ENCODE measurements at regions not wholly inside any gene's neighbourhood (a gene's known extent, or its start where the extent isn't known, plus 50 kb on each side); places are given as distances from the start of the nearest gene placed in this dataset.

DNA sequence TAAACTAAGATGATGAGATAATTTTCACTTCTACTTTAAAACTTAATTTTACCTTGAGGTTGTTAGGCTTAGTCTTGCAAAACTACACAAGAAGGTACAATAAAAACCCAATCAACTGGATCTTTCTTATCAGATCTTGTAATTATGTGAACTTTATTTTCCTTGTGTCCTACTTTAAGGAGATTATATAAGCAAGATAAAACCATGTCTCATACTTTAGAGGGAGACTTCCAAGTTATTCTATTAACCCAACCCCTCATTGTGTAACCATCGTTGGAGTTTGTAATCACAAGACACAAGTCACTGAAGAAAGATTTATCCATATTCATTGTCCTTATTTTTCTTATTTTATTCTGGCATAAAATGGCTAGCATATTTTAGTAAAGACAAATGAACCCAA, 165.6 kb downstream of the SERPINI1 start:
- no peak overlapping the region for H3K27ac ChIP-seq (replicated peaks)
- TF ChIP-seq SPI1 (IDR thresholded peaks at IDR 0.05; ENCODE audit: borderline replicate concordance, low read depth) (no peak), GABPA (IDR thresholded peaks at IDR 0.05; ENCODE audit: low read depth) (no peak), POLR2AphosphoS5 (IDR thresholded peaks at IDR 0.05; ENCODE audit: low read depth) (no peak)
- TF ChIP-seq, protein P1, sequence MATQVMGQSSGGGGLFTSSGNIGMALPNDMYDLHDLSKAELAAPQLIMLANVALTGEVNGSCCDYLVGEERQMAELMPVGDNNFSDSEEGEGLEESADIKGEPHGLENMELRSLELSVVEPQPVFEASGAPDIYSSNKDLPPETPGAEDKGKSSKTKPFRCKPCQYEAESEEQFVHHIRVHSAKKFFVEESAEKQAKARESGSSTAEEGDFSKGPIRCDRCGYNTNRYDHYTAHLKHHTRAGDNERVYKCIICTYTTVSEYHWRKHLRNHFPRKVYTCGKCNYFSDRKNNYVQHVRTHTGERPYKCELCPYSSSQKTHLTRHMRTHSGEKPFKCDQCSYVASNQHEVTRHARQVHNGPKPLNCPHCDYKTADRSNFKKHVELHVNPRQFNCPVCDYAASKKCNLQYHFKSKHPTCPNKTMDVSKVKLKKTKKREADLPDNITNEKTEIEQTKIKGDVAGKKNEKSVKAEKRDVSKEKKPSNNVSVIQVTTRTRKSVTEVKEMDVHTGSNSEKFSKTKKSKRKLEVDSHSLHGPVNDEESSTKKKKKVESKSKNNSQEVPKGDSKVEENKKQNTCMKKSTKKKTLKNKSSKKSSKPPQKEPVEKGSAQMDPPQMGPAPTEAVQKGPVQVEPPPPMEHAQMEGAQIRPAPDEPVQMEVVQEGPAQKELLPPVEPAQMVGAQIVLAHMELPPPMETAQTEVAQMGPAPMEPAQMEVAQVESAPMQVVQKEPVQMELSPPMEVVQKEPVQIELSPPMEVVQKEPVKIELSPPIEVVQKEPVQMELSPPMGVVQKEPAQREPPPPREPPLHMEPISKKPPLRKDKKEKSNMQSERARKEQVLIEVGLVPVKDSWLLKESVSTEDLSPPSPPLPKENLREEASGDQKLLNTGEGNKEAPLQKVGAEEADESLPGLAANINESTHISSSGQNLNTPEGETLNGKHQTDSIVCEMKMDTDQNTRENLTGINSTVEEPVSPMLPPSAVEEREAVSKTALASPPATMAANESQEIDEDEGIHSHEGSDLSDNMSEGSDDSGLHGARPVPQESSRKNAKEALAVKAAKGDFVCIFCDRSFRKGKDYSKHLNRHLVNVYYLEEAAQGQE (IDR thresholded peaks at IDR 0.05; ENCODE audit: insufficient replicate concordance, low read depth): no peak
- TF ChIP-seq, protein P2, sequence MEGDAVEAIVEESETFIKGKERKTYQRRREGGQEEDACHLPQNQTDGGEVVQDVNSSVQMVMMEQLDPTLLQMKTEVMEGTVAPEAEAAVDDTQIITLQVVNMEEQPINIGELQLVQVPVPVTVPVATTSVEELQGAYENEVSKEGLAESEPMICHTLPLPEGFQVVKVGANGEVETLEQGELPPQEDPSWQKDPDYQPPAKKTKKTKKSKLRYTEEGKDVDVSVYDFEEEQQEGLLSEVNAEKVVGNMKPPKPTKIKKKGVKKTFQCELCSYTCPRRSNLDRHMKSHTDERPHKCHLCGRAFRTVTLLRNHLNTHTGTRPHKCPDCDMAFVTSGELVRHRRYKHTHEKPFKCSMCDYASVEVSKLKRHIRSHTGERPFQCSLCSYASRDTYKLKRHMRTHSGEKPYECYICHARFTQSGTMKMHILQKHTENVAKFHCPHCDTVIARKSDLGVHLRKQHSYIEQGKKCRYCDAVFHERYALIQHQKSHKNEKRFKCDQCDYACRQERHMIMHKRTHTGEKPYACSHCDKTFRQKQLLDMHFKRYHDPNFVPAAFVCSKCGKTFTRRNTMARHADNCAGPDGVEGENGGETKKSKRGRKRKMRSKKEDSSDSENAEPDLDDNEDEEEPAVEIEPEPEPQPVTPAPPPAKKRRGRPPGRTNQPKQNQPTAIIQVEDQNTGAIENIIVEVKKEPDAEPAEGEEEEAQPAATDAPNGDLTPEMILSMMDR (IDR thresholded peaks at IDR 0.05; ENCODE audit: insufficient read depth, low read length): no peak
- H3K27me3 ChIP-seq (ENCODE audit: insufficient read depth, poor library complexity, severe bottlenecking): no peaks in the 10 kb centered on the region
- no peak for DNase-seq (ENCODE audit: low read depth in 1 of 2, low spot score in 1 of 2)
- H3K4me3 ChIP-seq (replicated peaks; ENCODE audit: insufficient read depth, low read length): no peak overlapping the region

DNA sequence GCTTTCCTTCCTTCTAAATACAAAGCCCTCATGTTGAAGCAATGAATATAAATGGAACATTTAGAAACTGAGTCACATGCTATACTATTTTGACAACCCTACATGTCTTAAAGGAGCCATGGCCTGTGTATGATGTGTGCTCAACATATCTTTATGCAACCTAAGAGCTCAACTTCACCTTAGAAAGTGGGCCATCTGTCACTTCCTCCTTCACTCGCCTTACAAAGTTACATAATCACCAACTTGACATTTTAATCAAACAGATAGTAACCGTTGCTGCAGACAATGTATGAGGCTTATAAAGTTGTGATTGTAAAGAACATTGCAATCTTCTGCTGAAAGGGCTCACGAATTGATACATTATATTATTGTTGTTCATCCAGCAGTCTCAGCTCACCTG, 163.6 kb downstream of the SERPINI1 start:
- peak; percentile 45 to 54 for DNase-seq (ENCODE audit: low read depth in 1 of 2, low spot score in 1 of 2)
- peak overlapping the region; percentile 14; the same call in 1 of the 2 replicates for H3K27ac ChIP-seq (replicated peaks)

DNA sequence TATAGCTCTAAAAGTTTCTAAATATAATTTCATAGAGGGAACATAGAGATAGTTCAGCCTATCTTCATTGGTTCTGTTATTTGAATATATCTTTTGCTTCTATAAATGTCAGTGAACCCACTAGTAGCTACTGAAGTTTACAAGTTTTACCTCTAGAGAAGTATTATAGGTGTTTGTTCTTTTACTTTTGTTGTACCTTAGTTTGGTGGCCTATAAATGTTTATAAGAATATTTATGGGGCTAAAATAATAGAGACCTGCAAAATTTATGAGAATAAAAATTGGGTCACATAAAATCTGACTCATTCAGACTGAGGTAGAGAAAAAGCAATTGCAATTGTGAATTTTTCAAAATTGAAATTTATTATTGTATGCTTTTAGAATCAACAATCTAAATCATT, 162.6 kb downstream of the SERPINI1 start:
- no peak for DNase-seq (ENCODE audit: low read depth in 1 of 2, low spot score in 1 of 2)
- H3K27ac ChIP-seq (replicated peaks): no peak overlapping the region
- H3K4me3 ChIP-seq (replicated peaks; ENCODE audit: insufficient read depth, low read length): no peak overlapping the region
- H3K27me3 ChIP-seq (ENCODE audit: insufficient read depth, poor library complexity, severe bottlenecking): no peaks in the 10 kb centered on the region
- TF ChIP-seq, protein P2 (IDR thresholded peaks at IDR 0.05; ENCODE audit: insufficient read depth, low read length): no peak
- TF ChIP-seq GABPA (IDR thresholded peaks at IDR 0.05; ENCODE audit: low read depth): no peak
- no peak for TF ChIP-seq SPI1 (IDR thresholded peaks at IDR 0.05; ENCODE audit: borderline replicate concordance, low read depth)
- TF ChIP-seq, protein P1 (IDR thresholded peaks at IDR 0.05; ENCODE audit: insufficient replicate concordance, low read depth): no peak
- no peak for TF ChIP-seq POLR2AphosphoS5 (IDR thresholded peaks at IDR 0.05; ENCODE audit: low read depth)

More for the DNA sequence above, 163.6 kb downstream of the SERPINI1 start:
- TF ChIP-seq SPI1 (IDR thresholded peaks at IDR 0.05; ENCODE audit: borderline replicate concordance, low read depth): peak; percentile 90
- TF ChIP-seq, protein P1 (IDR thresholded peaks at IDR 0.05; ENCODE audit: insufficient replicate concordance, low read depth): no peak
- no peaks in the 10 kb centered on the region for H3K27me3 ChIP-seq (ENCODE audit: insufficient read depth, poor library complexity, severe bottlenecking)
- H3K4me3 ChIP-seq (replicated peaks; ENCODE audit: insufficient read depth, low read length): no peak overlapping the region

Measured in HL-60 (cell line).